A673 (cell line): ENCODE measurements at regions not wholly inside any gene's neighbourhood (a gene's known extent, or its start where the extent isn't known, plus 50 kb on each side); places are given as distances from the start of the nearest gene placed in this dataset.

Experiments
- BruUV-seq: library from RNA; stranded (reverse); fragments of 400-500 nt; replicated peaks from 2 replicates; lab custom pipeline; 2021; lab: Mats Ljungman, UMichigan
- CTCF ChIA-PET: fragments of 300-600 bp; sonication (Branson Sonifier 250); formaldehyde crosslinking; loops from one replicate; lab custom pipeline; 2022; ENCODE audit warnings: antibody characterized with exemption; lab: Charles Lee
- POLR2A ChIA-PET: fragments of 300-600 bp; sonication (Branson Sonifier 250); formaldehyde crosslinking; loops from one replicate; lab custom pipeline; 2022; ENCODE audit warnings: antibody characterized with exemption; ENCODE audit not compliant: low non-redundant PET; lab: Charles Lee
- DNase-seq: peaks from one replicate; pipeline ENCODE4 v3.0.0-alpha.2; 2015; ENCODE audit warnings: low spot score
- H3K27ac ChIP-seq: fragments of 200-600 bp; sonication (generic); 2 replicates; pipeline ENCODE4 v1.5.1; 2016; ENCODE audit warnings: mixed run types, low read depth, mild to moderate bottlenecking, mixed read lengths, antibody characterized with exemption, low read length; ENCODE audit not compliant: poor library complexity, severe bottlenecking
- H3K27me3 ChIP-seq: fragments of 200-600 bp; sonication (generic); replicated peaks from 2 replicates; pipeline ENCODE4 v1.6.1; 2017; ENCODE audit warnings: mixed run types, low read depth, mild to moderate bottlenecking, mixed read lengths, antibody characterized with exemption, low read length; ENCODE audit not compliant: insufficient read depth, poor library complexity
- H3K36me3 ChIP-seq: fragments of 200-600 bp; sonication (generic); 2 replicates; pipeline ENCODE4 v1.6.1; 2016; ENCODE audit warnings: mixed run types, mild to moderate bottlenecking, mixed read lengths, antibody characterized with exemption, low read length; ENCODE audit not compliant: insufficient read depth, poor library complexity, severe bottlenecking
- H3K4me1 ChIP-seq: fragments of 200-600 bp; sonication (generic); 2 replicates; pipeline ENCODE4 v1.6.1; 2017; ENCODE audit warnings: mixed run types, mild to moderate bottlenecking, mixed read lengths, antibody characterized with exemption, low read length; ENCODE audit not compliant: insufficient read depth, poor library complexity, severe bottlenecking
- H3K4me3 ChIP-seq: fragments of 200-600 bp; sonication (generic); 2 replicates; pipeline ENCODE4 v1.5.1; 2016; ENCODE audit warnings: low read depth, mixed run types, mild to moderate bottlenecking, mixed read lengths, low read length; ENCODE audit not compliant: poor library complexity, severe bottlenecking
- H3K9me3 ChIP-seq: fragments of 200-600 bp; sonication (generic); 2 replicates; pipeline ENCODE4 v1.6.1; 2016; ENCODE audit warnings: mixed run types, low read depth, mild to moderate bottlenecking, mixed read lengths, antibody characterized with exemption, low read length; ENCODE audit not compliant: poor library complexity, severe bottlenecking
- CTCF ChIP-seq: fragments of 300-800, 200-600 bp; sonication (generic); conservative IDR thresholded peaks from 2 replicates; pipeline ENCODE4 v1.5.1; 2017; ENCODE audit warnings: low read depth, mild to moderate bottlenecking, antibody characterized with exemption, low read length, moderate library complexity, mixed read lengths
- EZH2 ChIP-seq: fragments of 200-600 bp; sonication (generic); IDR thresholded peaks from 2 replicates; pipeline ENCODE4 v1.6.1; 2017; ENCODE audit warnings: borderline replicate concordance, low read depth, mild to moderate bottlenecking, mixed read lengths, antibody characterized with exemption, low read length; ENCODE audit not compliant: poor library complexity, severe bottlenecking
- intact Hi-C: fragments of 100-400 bp; cut with micrococcal nuclease; formaldehyde crosslinking; loops from one replicate; pipeline ENCODE4 v1.10.0; 2022; ENCODE audit not compliant: unreplicated experiment

DNA sequence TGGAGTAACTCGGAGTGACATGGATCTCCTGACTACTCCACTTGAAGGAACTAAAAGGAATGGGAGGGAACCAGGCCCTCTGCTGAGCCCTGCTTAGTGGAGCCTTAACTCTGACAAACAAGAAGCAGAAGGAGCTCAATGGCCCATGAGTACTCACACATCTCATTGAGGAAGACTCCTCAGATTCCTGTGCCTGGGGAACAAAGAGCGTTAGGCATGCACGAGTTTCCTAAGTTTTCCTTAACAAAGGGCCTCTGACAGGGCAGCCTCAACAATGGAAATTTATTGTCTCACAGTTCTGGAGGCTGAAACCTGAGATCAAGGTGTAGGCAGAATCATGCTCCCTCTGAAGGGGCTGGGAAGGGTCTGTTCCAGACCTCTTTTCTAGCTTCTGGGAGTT is 185.7 kb upstream of the NTF3 start:
- Histone ChIP-seq H3K27me3 (no peaks in the 10 kb centered on the region), H3K4me1 (no peaks in the 10 kb centered on the region), H3K36me3 (no peaks in the 10 kb centered on the region), H3K9me3 (no peaks in the 10 kb centered on the region), H3K4me3 (no peak overlapping the region), H3K27ac (no peak overlapping the region)
- no peak for DNase-seq
- POLR2A ChIA-PET: no interaction called here
- intact Hi-C loops: no loop called here
- no TSS peak for BruUV-seq
- CTCF ChIA-PET: no interaction called here
- TF ChIP-seq CTCF: no peak
- TF ChIP-seq EZH2: no peak

- H3K36me3 ChIP-seq: no peaks in the 10 kb centered on the region
- intact Hi-C loops: no loop called here
- H3K27me3 ChIP-seq: no peaks in the 10 kb centered on the region
- BruUV-seq: no TSS peak
- no peak for TF ChIP-seq CTCF
- TF ChIP-seq EZH2: no peak
- no peaks in the 10 kb centered on the region for H3K4me1 ChIP-seq
- H3K9me3 ChIP-seq: no peaks in the 10 kb centered on the region
- POLR2A ChIA-PET: no interaction called here
- CTCF ChIA-PET: no interaction called here
- H3K4me3 ChIP-seq: no peak overlapping the region
- no peak for DNase-seq
- H3K27ac ChIP-seq: no peak overlapping the region
Measured at GRCh38 chr12:5247144-5247543, 184.8 kb upstream of the NTF3 start.

DNA sequence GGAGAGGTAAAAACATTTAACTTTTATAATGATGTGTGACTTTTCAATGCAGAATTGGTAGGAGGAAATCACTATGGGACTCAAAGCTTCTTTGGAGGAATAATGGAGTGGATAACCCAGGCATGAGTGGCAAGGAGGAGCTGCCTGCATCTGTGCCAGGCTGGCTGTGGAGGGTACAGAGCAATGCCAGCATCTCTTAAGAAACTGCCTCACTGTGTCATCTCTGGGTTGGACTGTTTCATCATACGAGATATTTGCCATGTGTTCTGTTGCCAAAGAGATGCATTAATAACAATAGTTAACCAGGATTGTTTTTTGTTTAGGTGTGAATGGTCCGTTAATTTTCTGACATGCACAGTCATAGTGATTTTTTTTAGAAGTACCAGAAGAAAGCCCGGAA is 183.7 kb upstream of the NTF3 start:
- Histone ChIP-seq H3K4me1 (no peaks in the 10 kb centered on the region), H3K27ac (no peak overlapping the region), H3K36me3 (no peaks in the 10 kb centered on the region), H3K9me3 (no peaks in the 10 kb centered on the region), H3K4me3 (no peak overlapping the region), H3K27me3 (no peaks in the 10 kb centered on the region)
- BruUV-seq: no TSS peak
- POLR2A ChIA-PET: no interaction called here
- intact Hi-C loops: no loop called here
- TF ChIP-seq EZH2 (no peak), CTCF (no peak)
- CTCF ChIA-PET: no interaction called here
- DNase-seq: no peak
